ENCODE measurements at regions not wholly inside any gene's neighbourhood (a gene's known extent, or its start where the extent isn't known, plus 50 kb on each side); places are given as distances from the start of the nearest gene placed in this dataset.

DNA sequence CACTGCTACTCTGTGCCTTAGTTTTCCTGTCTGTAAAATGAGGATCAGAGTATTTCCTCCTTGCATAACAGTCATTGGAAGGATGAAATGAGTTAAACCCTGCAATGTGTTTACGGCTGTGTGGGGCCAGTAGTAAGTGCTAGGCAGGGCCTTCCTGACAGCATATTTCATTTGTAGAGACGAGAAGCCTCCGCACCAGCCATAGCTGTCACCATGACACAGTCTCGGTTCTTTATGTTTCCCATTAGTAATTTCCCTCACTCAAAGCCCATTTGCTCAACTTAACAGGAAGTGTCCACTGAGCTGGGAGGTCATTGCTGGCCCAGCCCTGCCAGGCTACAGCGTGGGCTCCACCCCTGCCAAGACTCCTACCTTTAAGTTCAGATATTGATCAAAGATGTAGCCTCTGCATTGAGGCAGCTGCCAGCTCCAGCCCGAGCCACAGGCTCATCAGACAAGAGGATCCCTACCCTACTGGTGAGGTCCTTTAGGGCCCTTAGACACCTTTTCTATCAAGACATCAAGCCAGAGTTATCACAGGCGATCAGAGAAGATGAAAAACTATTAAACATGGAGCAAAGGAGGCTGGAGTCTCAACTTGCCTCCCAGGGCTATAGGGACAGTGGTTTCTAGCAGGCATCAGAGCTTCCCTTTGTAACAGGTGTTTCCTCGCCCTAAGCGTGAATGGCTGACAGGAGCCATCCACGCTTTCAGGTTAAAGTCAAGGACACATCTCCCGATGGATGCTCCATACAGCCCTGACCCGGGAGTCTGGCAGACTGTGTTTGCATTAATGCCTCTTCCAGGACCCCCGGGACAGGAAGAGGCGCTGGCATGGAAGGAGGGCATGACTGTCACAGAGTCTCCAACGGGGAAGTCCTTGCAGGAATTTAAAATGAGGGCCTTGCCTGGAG, 251.7 kb downstream of the NDUFA10 start:
- TF ChIP-seq, protein P1, sequence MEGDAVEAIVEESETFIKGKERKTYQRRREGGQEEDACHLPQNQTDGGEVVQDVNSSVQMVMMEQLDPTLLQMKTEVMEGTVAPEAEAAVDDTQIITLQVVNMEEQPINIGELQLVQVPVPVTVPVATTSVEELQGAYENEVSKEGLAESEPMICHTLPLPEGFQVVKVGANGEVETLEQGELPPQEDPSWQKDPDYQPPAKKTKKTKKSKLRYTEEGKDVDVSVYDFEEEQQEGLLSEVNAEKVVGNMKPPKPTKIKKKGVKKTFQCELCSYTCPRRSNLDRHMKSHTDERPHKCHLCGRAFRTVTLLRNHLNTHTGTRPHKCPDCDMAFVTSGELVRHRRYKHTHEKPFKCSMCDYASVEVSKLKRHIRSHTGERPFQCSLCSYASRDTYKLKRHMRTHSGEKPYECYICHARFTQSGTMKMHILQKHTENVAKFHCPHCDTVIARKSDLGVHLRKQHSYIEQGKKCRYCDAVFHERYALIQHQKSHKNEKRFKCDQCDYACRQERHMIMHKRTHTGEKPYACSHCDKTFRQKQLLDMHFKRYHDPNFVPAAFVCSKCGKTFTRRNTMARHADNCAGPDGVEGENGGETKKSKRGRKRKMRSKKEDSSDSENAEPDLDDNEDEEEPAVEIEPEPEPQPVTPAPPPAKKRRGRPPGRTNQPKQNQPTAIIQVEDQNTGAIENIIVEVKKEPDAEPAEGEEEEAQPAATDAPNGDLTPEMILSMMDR (conservative IDR thresholded peaks at IDR 0.05; ENCODE audit: control insufficient read depth, insufficient read depth, low read depth, low read length): no peak
- H3K4me3 ChIP-seq (ENCODE audit: control insufficient read depth, low read depth, low read length): no peak overlapping the region
- no peak for DNase-seq (ENCODE audit: low read depth)

DNA sequence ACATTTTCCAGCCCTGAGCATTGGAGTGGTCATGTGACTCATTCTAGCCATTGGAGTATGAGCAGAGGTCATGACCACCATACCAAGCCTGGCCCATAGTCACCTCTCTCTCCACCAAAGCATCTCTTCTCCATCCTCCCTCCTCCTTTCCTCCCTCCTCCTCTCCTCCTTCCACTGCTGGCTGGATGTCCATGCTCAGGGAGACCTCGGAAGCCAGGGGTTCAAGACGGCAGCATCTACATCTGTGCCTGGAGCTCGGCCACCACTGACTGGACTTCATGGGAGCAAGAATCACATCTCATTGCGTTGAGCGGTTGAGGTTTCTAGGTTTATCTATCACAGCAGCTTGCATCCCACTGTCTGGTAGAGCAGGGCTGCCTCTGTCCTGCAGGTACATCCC, 252.4 kb downstream of the NDUFA10 start:
- TF ChIP-seq, protein P1 (conservative IDR thresholded peaks at IDR 0.05; ENCODE audit: control insufficient read depth, insufficient read depth, low read depth, low read length): no peak
- no peak overlapping the region for H3K4me3 ChIP-seq (ENCODE audit: control insufficient read depth, low read depth, low read length)
- no peak for DNase-seq (ENCODE audit: low read depth)

- TF ChIP-seq, protein P1 (conservative IDR thresholded peaks at IDR 0.05; ENCODE audit: control insufficient read depth, insufficient read depth, low read depth, low read length): no peak
- no peak for DNase-seq (ENCODE audit: low read depth)
Measured at GRCh38 chr2:239770246-239770639, 254.9 kb downstream of the NDUFA10 start.

GRCh38 chr2:239769554-239770245, 255.4 kb downstream of the NDUFA10 start:
- TF ChIP-seq, protein P1 (conservative IDR thresholded peaks at IDR 0.05; ENCODE audit: control insufficient read depth, insufficient read depth, low read depth, low read length): no peak
- H3K4me3 ChIP-seq (ENCODE audit: control insufficient read depth, low read depth, low read length): no peak overlapping the region
- no peak for DNase-seq (ENCODE audit: low read depth)

More at GRCh38 chr2:239770246-239770639, 254.9 kb downstream of the NDUFA10 start:
- H3K4me3 ChIP-seq (ENCODE audit: control insufficient read depth, low read depth, low read length): no peak overlapping the region

- DNase-seq (ENCODE audit: low read depth): no peak
- no peak overlapping the region for H3K4me3 ChIP-seq (ENCODE audit: control insufficient read depth, low read depth, low read length)
- TF ChIP-seq, protein P1 (conservative IDR thresholded peaks at IDR 0.05; ENCODE audit: control insufficient read depth, insufficient read depth, low read depth, low read length): no peak
Measured at GRCh38 chr2:239768907-239769553, 256.1 kb downstream of the NDUFA10 start.

DNA sequence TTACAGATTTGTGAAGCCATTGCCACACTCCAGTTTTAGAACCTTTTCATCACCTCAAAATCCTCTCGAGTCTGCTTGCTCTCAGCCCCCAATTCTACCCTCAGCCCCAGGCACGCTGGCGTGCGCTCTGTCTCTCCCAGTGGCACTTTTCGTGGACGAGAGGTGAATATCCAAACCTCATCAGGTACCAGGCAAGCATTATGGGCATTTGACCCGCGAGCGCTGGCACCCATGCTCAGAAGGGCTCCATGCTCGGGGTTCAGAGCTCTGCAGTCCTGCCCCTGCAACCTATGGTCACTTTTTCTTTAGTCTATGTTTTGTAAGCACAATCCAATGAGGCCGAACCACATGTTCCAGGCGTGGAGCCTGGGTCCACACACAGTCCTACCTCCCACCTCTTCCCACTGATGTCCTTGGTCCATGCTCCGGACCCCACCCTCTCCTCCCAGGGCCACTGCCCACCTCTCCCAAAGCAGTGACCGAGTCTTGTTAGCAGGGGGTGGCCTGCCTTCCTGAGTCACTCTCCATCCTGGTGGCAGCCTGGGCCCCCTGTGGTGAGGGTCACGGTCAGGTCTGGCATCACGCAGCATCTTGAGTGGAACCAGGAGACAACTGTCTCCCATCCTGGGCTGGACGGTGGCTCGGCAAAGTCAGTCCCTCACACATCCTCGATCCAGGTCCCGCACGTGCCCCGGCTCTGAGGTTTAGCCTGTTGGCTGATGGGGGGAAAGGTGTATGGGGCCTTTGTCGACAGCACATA, 256.9 kb downstream of the NDUFA10 start:
- no peak overlapping the region for H3K4me3 ChIP-seq (ENCODE audit: control insufficient read depth, low read depth, low read length)
- TF ChIP-seq, protein P1 (conservative IDR thresholded peaks at IDR 0.05; ENCODE audit: control insufficient read depth, insufficient read depth, low read depth, low read length): no peak
- DNase-seq (ENCODE audit: low read depth): no peak
